ENCODE measurements at regions not wholly inside any gene's neighbourhood (a gene's known extent, or its start where the extent isn't known, plus 50 kb on each side); places are given as distances from the start of the nearest gene placed in this dataset.

- no peak for TF ChIP-seq CTCF (IDR thresholded peaks at IDR 0.05; ENCODE audit: extremely low read depth in 1 of 2, insufficient read depth in 1 of 2, low read depth in 1 of 2, low read length in 2 of 2)
- TF ChIP-seq POLR2A (IDR thresholded peaks at IDR 0.05; ENCODE audit: low read depth, low read length) = no peak
- TF ChIP-seq JUN (IDR thresholded peaks at IDR 0.05; ENCODE audit: borderline replicate concordance, insufficient read depth, insufficient read length, low read depth) = no peak
- TF ChIP-seq FOS (IDR thresholded peaks at IDR 0.05; ENCODE audit: borderline replicate concordance, insufficient read depth, low read length) = no peak
- no peak for TF ChIP-seq EZH2 (IDR thresholded peaks at IDR 0.05; ENCODE audit: borderline replicate concordance, low read depth, low read length, severe bottlenecking)
- no peak for TF ChIP-seq POLR2AphosphoS5 (IDR thresholded peaks at IDR 0.05; ENCODE audit: insufficient read depth, low read depth, low read length)
- no peak for TF ChIP-seq GATA2 (IDR thresholded peaks at IDR 0.05; ENCODE audit: insufficient read depth, insufficient read length, low read depth, low read length)
Measured at GRCh38 chr3:10717756-10718155, 98.3 kb upstream of the SLC6A11 start.
